DND-41 (cell line): ENCODE measurements at regions not wholly inside any gene's neighbourhood (a gene's known extent, or its start where the extent isn't known, plus 50 kb on each side); places are given as distances from the start of the nearest gene placed in this dataset.

Experiments used
- ATAC-seq: fragments of 200-7000 bp; cut with Tn5 transposase; 3 replicates; pipeline ENCODE4 v1.9.1; 2021; ENCODE audit warnings: low read depth; ENCODE audit not compliant: insufficient read depth
- DNase-seq: peaks from one replicate; pipeline ENCODE4 v3.0.0-alpha.2; 2020
- H2AFZ ChIP-seq: 2 replicates; pipeline ENCODE4 v1.6.0; 2012; ENCODE audit warnings: low read depth, low read length
- H3K27ac ChIP-seq: 2 replicates; pipeline ENCODE4 v1.5.1; 2012; ENCODE audit warnings: low read length, inconsistent platforms
- H3K27me3 ChIP-seq: fragments of 200-600 bp; sonication (generic); 2 replicates; pipeline ENCODE4 v1.6.0; 2012; ENCODE audit warnings: low read length, mild to moderate bottlenecking, inconsistent platforms; ENCODE audit not compliant: insufficient read depth, poor library complexity
- H3K36me3 ChIP-seq: 2 replicates; pipeline ENCODE4 v1.5.1; 2012; ENCODE audit warnings: low read length, inconsistent platforms; ENCODE audit not compliant: insufficient read depth
- H3K4me1 ChIP-seq: 2 replicates; pipeline ENCODE4 v1.5.1; 2012; ENCODE audit warnings: mild to moderate bottlenecking, low read length; ENCODE audit not compliant: insufficient read depth
- H3K4me2 ChIP-seq: 2 replicates; pipeline ENCODE4 v1.6.0; 2012; ENCODE audit warnings: mild to moderate bottlenecking, moderate library complexity, low read length, inconsistent platforms; ENCODE audit not compliant: insufficient read depth
- H3K4me3 ChIP-seq, 2 experiments: fragments of 200-600 bp in 1 of 2; shearing (Covaris generic) in 1 of 2; 2 replicates each; pipeline ENCODE4 v1.5.1; 2012 to 2016; ENCODE audit warnings: inconsistent platforms in 2 of 2, low read length in 2 of 2, mild to moderate bottlenecking in 2 of 2, low read depth in 1 of 2, moderate library complexity in 1 of 2
- H3K79me2 ChIP-seq: 2 replicates; pipeline ENCODE4 v1.6.0; 2012; ENCODE audit warnings: low read length, inconsistent platforms; ENCODE audit not compliant: insufficient read depth
- H3K9ac ChIP-seq: 2 replicates; pipeline ENCODE4 v1.6.0; 2012; ENCODE audit warnings: low read depth, mild to moderate bottlenecking, inconsistent platforms, low read length, moderate library complexity
- H3K9me3 ChIP-seq: 2 replicates; pipeline ENCODE4 v1.5.1; 2012; ENCODE audit warnings: low read length, moderate library complexity, mild to moderate bottlenecking, inconsistent platforms; ENCODE audit not compliant: insufficient read depth, severe bottlenecking
- H4K20me1 ChIP-seq: 2 replicates; pipeline ENCODE4 v1.6.0; 2012; ENCODE audit warnings: low read length; ENCODE audit not compliant: insufficient read depth
- CTCF ChIP-seq: IDR thresholded peaks from 2 replicates; pipeline ENCODE4 v1.5.1; 2012; ENCODE audit warnings: borderline replicate concordance, low read length, moderate library complexity, mild to moderate bottlenecking; ENCODE audit not compliant: poor library complexity, severe bottlenecking; ENCODE audit errors: extremely low read depth
- EZH2 ChIP-seq: IDR thresholded peaks from 3 replicates; pipeline ENCODE4 v1.6.1; 2012; ENCODE audit warnings: borderline replicate concordance, low read depth, mild to moderate bottlenecking, moderate library complexity, low read length, inconsistent platforms; ENCODE audit not compliant: severe bottlenecking

GRCh38 chr1:184911830-184912229 lies 62.5 kb downstream of the NIBAN1 start:
- no peaks in the 10 kb centered on the region for H3K9me3 ChIP-seq
- no peaks in the 10 kb centered on the region for H3K27me3 ChIP-seq
- H3K4me1 ChIP-seq: no peaks in the 10 kb centered on the region
- ATAC-seq (no peak), DNase-seq (no peak)
- H3K4me2 ChIP-seq: no peak overlapping the region
- H4K20me1 ChIP-seq: no peaks in the 10 kb centered on the region
- no peak overlapping the region for H2AFZ ChIP-seq
- no peak overlapping the region for H3K27ac ChIP-seq
- no peaks in the 10 kb centered on the region for H3K79me2 ChIP-seq
- H3K4me3 ChIP-seq: no peak overlapping the region
- no peaks in the 10 kb centered on the region for H3K36me3 ChIP-seq
- no peak overlapping the region for H3K9ac ChIP-seq
- no peak for TF ChIP-seq EZH2
- no peak for TF ChIP-seq CTCF

GRCh38 chr1:184911103-184911745 lies 63.1 kb downstream of the NIBAN1 start:
- Histone ChIP-seq H3K36me3 (no peaks in the 10 kb centered on the region), H3K4me3 (no peak overlapping the region), H4K20me1 (no peaks in the 10 kb centered on the region), H3K9me3 (no peaks in the 10 kb centered on the region), H3K79me2 (no peaks in the 10 kb centered on the region), H3K27ac (no peak overlapping the region), H3K9ac (no peak overlapping the region), H3K27me3 (no peaks in the 10 kb centered on the region), H2AFZ (no peak overlapping the region), H3K4me1 (no peaks in the 10 kb centered on the region), H3K4me2 (no peak overlapping the region)
- no peak for ATAC-seq
- TF ChIP-seq EZH2: no peak
- no peak for TF ChIP-seq CTCF
- DNase-seq: no peak

- Histone ChIP-seq H3K27ac (no peak overlapping the region), H3K79me2 (no peaks in the 10 kb centered on the region), H3K27me3 (no peaks in the 10 kb centered on the region), H3K36me3 (no peaks in the 10 kb centered on the region), H4K20me1 (no peaks in the 10 kb centered on the region), H3K4me3 (no peak overlapping the region), H3K4me1 (no peaks in the 10 kb centered on the region), H3K4me2 (no peak overlapping the region), H2AFZ (no peak overlapping the region), H3K9ac (no peak overlapping the region), H3K9me3 (no peaks in the 10 kb centered on the region)
- ATAC-seq: no peak
- no peak for DNase-seq
- TF ChIP-seq EZH2: no peak
- no peak for TF ChIP-seq CTCF
Observed at GRCh38 chr1:184910691-184911091, 63.6 kb downstream of the NIBAN1 start.
